ENCODE measurements at regions not wholly inside any gene's neighbourhood (a gene's known extent, or its start where the extent isn't known, plus 50 kb on each side); places are given as distances from the start of the nearest gene placed in this dataset.
A peak's percentile ranks its signal among the peaks of the same experiment; 100 is the strongest.

GRCh38 chr17:68172461-68172954 is 75.3 kb upstream of the AMZ2 start:
- Mint-ChIP-seq H3K36me3 (ENCODE audit: low read depth) (no peaks in the 10 kb centered on the region), H3K4me1 (peaks cover 17% of the 10 kb centered on the region), H3K27ac (no peak overlapping the region), H3K9me3 (ENCODE audit: low read depth) (no peaks in the 10 kb centered on the region), H3K4me3 (no peak overlapping the region), H3K27me3 (no peaks in the 10 kb centered on the region)
- POLR2A ChIA-PET: no interaction called here
- DNase-seq: peak; percentile 84
- peak; percentile 69 for ATAC-seq
- CTCF ChIA-PET: interaction anchor here (0.5 to 2.5 kb wide), 24 partner anchors 8 to 325 kb away, joined by 3 to 22 read pairs (median 5); no protein-coding TSS in a partner anchor
- intact Hi-C loops (cut with DNase I, micrococcal nuclease): loop anchor here (1.0 kb wide), 4 partner anchors 28 to 291 kb away; no protein-coding TSS in a partner anchor

- Mint-ChIP-seq H3K27ac (no peak overlapping the region), H3K27me3 (no peaks in the 10 kb centered on the region), H3K4me1 (peaks cover 2% of the 10 kb centered on the region), H3K9me3 (ENCODE audit: low read depth) (no peaks in the 10 kb centered on the region), H3K36me3 (ENCODE audit: low read depth) (no peaks in the 10 kb centered on the region), H3K4me3 (no peak overlapping the region)
- CTCF ChIA-PET: interaction anchor here (1.9 to 3.3 kb wide), 2 partner anchors 8 to 25 kb away, joined by 7 to 14 read pairs; no protein-coding TSS in a partner anchor
- no peak for ATAC-seq
- DNase-seq: no peak
- intact Hi-C loops (cut with DNase I, micrococcal nuclease): no loop called here
- POLR2A ChIA-PET: no interaction called here
These were observed 72.4 kb upstream of the AMZ2 start for GRCh38 chr17:68175416-68175815.

- DNase-seq: no peak
- Mint-ChIP-seq H3K27ac (no peak overlapping the region), H3K9me3 (ENCODE audit: low read depth) (no peaks in the 10 kb centered on the region), H3K36me3 (ENCODE audit: low read depth) (no peaks in the 10 kb centered on the region), H3K4me3 (no peak overlapping the region), H3K27me3 (no peaks in the 10 kb centered on the region), H3K4me1 (peaks cover 7% of the 10 kb centered on the region)
- intact Hi-C loops (cut with DNase I, micrococcal nuclease): no loop called here
- POLR2A ChIA-PET: no interaction called here
- ATAC-seq: no peak
- CTCF ChIA-PET: interaction anchor here (1.9 to 3.3 kb wide), 2 partner anchors 9 to 25 kb away, joined by 7 to 14 read pairs; no protein-coding TSS in a partner anchor
These were observed 71.9 kb upstream of the AMZ2 start for GRCh38 chr17:68175905-68176304.

- ChIA-PET POLR2A (no interaction called here), CTCF (interaction anchor here (0.6 to 3.3 kb wide), 6 partner anchors 10 to 286 kb away, joined by 3 to 14 read pairs (median 4); no protein-coding TSS in a partner anchor)
- no peak overlapping the region for H3K27ac Mint-ChIP-seq
- DNase-seq (no peak), ATAC-seq (no peak)
- no peaks in the 10 kb centered on the region for H3K36me3 Mint-ChIP-seq (ENCODE audit: low read depth)
- intact Hi-C loops (cut with DNase I, micrococcal nuclease): no loop called here
- no peaks in the 10 kb centered on the region for H3K27me3 Mint-ChIP-seq
- no peak overlapping the region for H3K4me3 Mint-ChIP-seq
- peaks cover 11% of the 10 kb centered on the region for H3K4me1 Mint-ChIP-seq
- H3K9me3 Mint-ChIP-seq (ENCODE audit: low read depth): no peaks in the 10 kb centered on the region
These were observed 71.1 kb upstream of the AMZ2 start for GRCh38 chr17:68176718-68177117.

GRCh38 chr17:68178831-68179230 is 69.0 kb upstream of the AMZ2 start:
- no peaks in the 10 kb centered on the region for H3K9me3 Mint-ChIP-seq (ENCODE audit: low read depth)
- POLR2A ChIA-PET: no interaction called here
- CTCF ChIA-PET: no interaction called here
- H3K4me1 Mint-ChIP-seq: peaks cover 30% of the 10 kb centered on the region
- no peaks in the 10 kb centered on the region for H3K27me3 Mint-ChIP-seq
- H3K27ac Mint-ChIP-seq: no peak overlapping the region
- H3K4me3 Mint-ChIP-seq: no peak overlapping the region
- DNase-seq (no peak), ATAC-seq (no peak)
- H3K36me3 Mint-ChIP-seq (ENCODE audit: low read depth): no peaks in the 10 kb centered on the region
- intact Hi-C loops (cut with DNase I, micrococcal nuclease): no loop called here

GRCh38 chr17:68179236-68179925 is 68.5 kb upstream of the AMZ2 start:
- Mint-ChIP-seq H3K27ac (no peak overlapping the region), H3K4me3 (no peak overlapping the region), H3K9me3 (ENCODE audit: low read depth) (no peaks in the 10 kb centered on the region), H3K36me3 (ENCODE audit: low read depth) (no peaks in the 10 kb centered on the region), H3K27me3 (no peaks in the 10 kb centered on the region), H3K4me1 (peaks cover 36% of the 10 kb centered on the region)
- DNase-seq (no peak), ATAC-seq (no peak)
- ChIA-PET CTCF (interaction anchor here (0.8 to 6.9 kb wide), 4 partner anchors 10 to 283 kb away, joined by 3 to 46 read pairs (median 4); no protein-coding TSS in a partner anchor), POLR2A (no interaction called here)
- intact Hi-C loops (cut with DNase I, micrococcal nuclease): no loop called here

GRCh38 chr17:68179926-68180285 is 67.9 kb upstream of the AMZ2 start:
- no peak for DNase-seq
- CTCF ChIA-PET: interaction anchor here (0.8 to 6.9 kb wide), 6 partner anchors 11 to 283 kb away, joined by 3 to 46 read pairs (median 3); no protein-coding TSS in a partner anchor
- no peak for ATAC-seq
- POLR2A ChIA-PET: interaction anchor here (1.3 to 1.5 kb wide), 2 partner anchors 69 to 278 kb away, joined by 4 read pairs; partner anchors contain the start of gene WIPI1
- H3K27ac Mint-ChIP-seq: no peak overlapping the region
- H3K4me1 Mint-ChIP-seq: peaks cover 41% of the 10 kb centered on the region
- no peak overlapping the region for H3K4me3 Mint-ChIP-seq
- no peaks in the 10 kb centered on the region for H3K36me3 Mint-ChIP-seq (ENCODE audit: low read depth)
- no peaks in the 10 kb centered on the region for H3K27me3 Mint-ChIP-seq
- H3K9me3 Mint-ChIP-seq (ENCODE audit: low read depth): no peaks in the 10 kb centered on the region
- intact Hi-C loops (cut with DNase I, micrococcal nuclease): loop anchor here (2.0 kb wide), 2 partner anchors 69 to 281 kb away; partner anchors contain the start of gene AMZ2 (in 2 of the 2)

- Mint-ChIP-seq H3K9me3 (ENCODE audit: low read depth) (no peaks in the 10 kb centered on the region), H3K27ac (no peak overlapping the region), H3K36me3 (ENCODE audit: low read depth) (no peaks in the 10 kb centered on the region), H3K4me3 (no peak overlapping the region), H3K4me1 (peaks cover 53% of the 10 kb centered on the region), H3K27me3 (no peaks in the 10 kb centered on the region)
- ChIA-PET CTCF (interaction anchor here (1.0 to 8.9 kb wide), 5 partner anchors 9 to 277 kb away, joined by 3 to 67 read pairs (median 11); no protein-coding TSS in a partner anchor), POLR2A (no interaction called here)
- ATAC-seq (no peak), DNase-seq (no peak)
- intact Hi-C loops (cut with DNase I, micrococcal nuclease): loop anchor here in 1 of 2 experiments (2.0 kb wide), 1 partner anchor 17 kb away; no protein-coding TSS in a partner anchor
These were observed 65.9 kb upstream of the AMZ2 start for GRCh38 chr17:68182011-68182306.

- intact Hi-C loops (cut with DNase I, micrococcal nuclease): loop anchor here in 1 of 2 experiments (2.0 kb wide), 1 partner anchor 16 kb away; no protein-coding TSS in a partner anchor
- peak overlapping the region; percentile 60 for H3K27ac Mint-ChIP-seq
- ChIA-PET POLR2A (interaction anchor here (0.5 to 0.6 kb wide), 2 partner anchors 203 to 358 kb away, joined by 5 to 8 read pairs; no protein-coding TSS in a partner anchor), CTCF (interaction anchor here (0.6 to 8.9 kb wide), 8 partner anchors 10 to 456 kb away, joined by 3 to 67 read pairs (median 4); no protein-coding TSS in a partner anchor)
- peaks cover 53% of the 10 kb centered on the region for H3K4me1 Mint-ChIP-seq
- DNase-seq: peak; percentile 80
- H3K4me3 Mint-ChIP-seq: peak overlapping the region; percentile 44
- peak; percentile 70 for ATAC-seq
- no peaks in the 10 kb centered on the region for H3K27me3 Mint-ChIP-seq
- H3K9me3 Mint-ChIP-seq (ENCODE audit: low read depth): no peaks in the 10 kb centered on the region
- H3K36me3 Mint-ChIP-seq (ENCODE audit: low read depth): no peaks in the 10 kb centered on the region
These were observed 64.8 kb upstream of the AMZ2 start for GRCh38 chr17:68182940-68183551.

GRCh38 chr17:68184141-68184571 is 63.7 kb upstream of the AMZ2 start:
- ChIA-PET POLR2A (interaction anchor here (0.8 kb wide), 1 partner anchor 49 kb away, joined by 3 read pairs; no protein-coding TSS in a partner anchor), CTCF (interaction anchor here (1.2 to 8.9 kb wide), 5 partner anchors 11 to 54 kb away, joined by 3 to 67 read pairs (median 5); no protein-coding TSS in a partner anchor)
- H3K4me1 Mint-ChIP-seq: peaks cover 53% of the 10 kb centered on the region
- DNase-seq (no peak), ATAC-seq (no peak)
- H3K27me3 Mint-ChIP-seq: no peaks in the 10 kb centered on the region
- intact Hi-C loops (cut with DNase I, micrococcal nuclease): loop anchor here in 1 of 2 experiments (2.0 kb wide), 1 partner anchor 15 kb away; no protein-coding TSS in a partner anchor
- no peaks in the 10 kb centered on the region for H3K36me3 Mint-ChIP-seq (ENCODE audit: low read depth)
- peak overlapping the region; percentile 9 for H3K4me3 Mint-ChIP-seq
- H3K9me3 Mint-ChIP-seq (ENCODE audit: low read depth): no peaks in the 10 kb centered on the region
- H3K27ac Mint-ChIP-seq: peak overlapping the region; percentile 58

GRCh38 chr17:68184816-68185436 is 62.9 kb upstream of the AMZ2 start:
- ChIA-PET CTCF (interaction anchor here (1.0 to 8.9 kb wide), 6 partner anchors 10 to 63 kb away, joined by 3 to 67 read pairs (median 5); partner anchors contain the start of gene AMZ2), POLR2A (interaction anchor here (0.6 kb wide), 1 partner anchor 62 kb away, joined by 7 read pairs; no protein-coding TSS in a partner anchor)
- H3K36me3 Mint-ChIP-seq (ENCODE audit: low read depth): no peaks in the 10 kb centered on the region
- H3K4me1 Mint-ChIP-seq: peaks cover 55% of the 10 kb centered on the region
- intact Hi-C loops (cut with DNase I, micrococcal nuclease): loop anchor here in 1 of 2 experiments (2.0 kb wide), 1 partner anchor 14 kb away; no protein-coding TSS in a partner anchor
- DNase-seq (peak; percentile 75), ATAC-seq (peak; percentile 83)
- H3K27ac Mint-ChIP-seq: peak overlapping the region; percentile 58
- H3K27me3 Mint-ChIP-seq: no peaks in the 10 kb centered on the region
- H3K4me3 Mint-ChIP-seq: peak overlapping the region; percentile 9
- no peaks in the 10 kb centered on the region for H3K9me3 Mint-ChIP-seq (ENCODE audit: low read depth)

Measured in activated CD4-positive, alpha-beta T cell treated with anti-CD3 and anti-CD28 coated beads for 36 hours (primary cell).